GM19397 (cell line): ENCODE measurements at regions not wholly inside any gene's neighbourhood (a gene's known extent, or its start where the extent isn't known, plus 50 kb on each side); places are given as distances from the start of the nearest gene placed in this dataset.
"Not testable (repeated sequence)": the region's sequence is repeated elsewhere in the genome, so short reads cannot be mapped to it uniquely, and the experiment has no call there.

Experiments used
- ATAC-seq: cut with Tn5 transposase; IDR thresholded peaks from one replicate; pipeline ENCODE4 v1.9.1; 2021; ENCODE audit warnings: mild to moderate bottlenecking, moderate library complexity; ENCODE audit not compliant: unreplicated experiment

GRCh38 chr12:9313479-9313878, 105.3 kb upstream of the PZP start:
- not testable (repeated sequence) for ATAC-seq

- ATAC-seq = not testable (repeated sequence)
Measured at GRCh38 chr12:9312406-9313392, 104.5 kb upstream of the PZP start.

- not testable (repeated sequence) for ATAC-seq
Measured at GRCh38 chr12:9311454-9311853, 103.3 kb upstream of the PZP start.

- ATAC-seq = not testable (repeated sequence)
Measured at GRCh38 chr12:9310645-9311044, 102.5 kb upstream of the PZP start.

GRCh38 chr12:9309749-9310148, 101.6 kb upstream of the PZP start:
- not testable (repeated sequence) for ATAC-seq

GRCh38 chr12:9308745-9309144, 100.5 kb upstream of the PZP start:
- not testable (repeated sequence) for ATAC-seq

GRCh38 chr12:9308163-9308562, 100.0 kb upstream of the PZP start:
- ATAC-seq = not testable (repeated sequence)

GRCh38 chr12:9307255-9307654, 99.1 kb upstream of the PZP start:
- not testable (repeated sequence) for ATAC-seq

GRCh38 chr12:9306004-9306403, 97.8 kb upstream of the PZP start:
- not testable (repeated sequence) for ATAC-seq

GRCh38 chr12:9304540-9304939, 96.3 kb upstream of the PZP start:
- not testable (repeated sequence) for ATAC-seq

GRCh38 chr12:9295872-9296271, 87.7 kb upstream of the PZP start:
- not testable (repeated sequence) for ATAC-seq

- ATAC-seq = not testable (repeated sequence)
Measured at GRCh38 chr12:9294072-9294620, 86.0 kb upstream of the PZP start.

- not testable (repeated sequence) for ATAC-seq
Measured at GRCh38 chr12:9293391-9293790, 85.2 kb upstream of the PZP start.

- not testable (repeated sequence) for ATAC-seq
Measured at GRCh38 chr12:9289984-9290383, 81.8 kb upstream of the PZP start.

- not testable (repeated sequence) for ATAC-seq
Measured at GRCh38 chr12:9284724-9285123, 76.5 kb upstream of the PZP start.

GRCh38 chr12:9284197-9284596, 76.0 kb upstream of the PZP start:
- ATAC-seq = peak; percentile 54

GRCh38 chr12:9283346-9284095, 75.3 kb upstream of the PZP start:
- ATAC-seq = peak; percentile 86

GRCh38 chr12:9276990-9277389, 68.8 kb upstream of the PZP start:
- no peak for ATAC-seq

GRCh38 chr12:9273276-9273675, 65.1 kb upstream of the PZP start:
- no peak for ATAC-seq

- ATAC-seq = no peak
Measured at GRCh38 chr12:9271875-9272274, 63.7 kb upstream of the PZP start.

GRCh38 chr12:9264546-9264945, 56.4 kb upstream of the PZP start:
- ATAC-seq = no peak
